Hepatocyte (in vitro differentiated cells): ENCODE measurements at regions not wholly inside any gene's neighbourhood (a gene's known extent, or its start where the extent isn't known, plus 50 kb on each side); places are given as distances from the start of the nearest gene placed in this dataset.

Experiments used
- EZH2 ChIP-seq: fragments of 200-600 bp; sonication (generic); IDR thresholded peaks from 2 replicates; pipeline ENCODE4 v1.6.1; 2016; ENCODE audit warnings: antibody characterized with exemption, mild to moderate bottlenecking, borderline replicate concordance
- TF ChIP-seq, protein P1 (sequence below): fragments of 200-600 bp; sonication (generic); IDR thresholded peaks from 2 replicates; pipeline ENCODE4 v1.5.1; 2016; ENCODE audit warnings: antibody characterized with exemption, mild to moderate bottlenecking; ENCODE audit not compliant: poor library complexity

DNA sequence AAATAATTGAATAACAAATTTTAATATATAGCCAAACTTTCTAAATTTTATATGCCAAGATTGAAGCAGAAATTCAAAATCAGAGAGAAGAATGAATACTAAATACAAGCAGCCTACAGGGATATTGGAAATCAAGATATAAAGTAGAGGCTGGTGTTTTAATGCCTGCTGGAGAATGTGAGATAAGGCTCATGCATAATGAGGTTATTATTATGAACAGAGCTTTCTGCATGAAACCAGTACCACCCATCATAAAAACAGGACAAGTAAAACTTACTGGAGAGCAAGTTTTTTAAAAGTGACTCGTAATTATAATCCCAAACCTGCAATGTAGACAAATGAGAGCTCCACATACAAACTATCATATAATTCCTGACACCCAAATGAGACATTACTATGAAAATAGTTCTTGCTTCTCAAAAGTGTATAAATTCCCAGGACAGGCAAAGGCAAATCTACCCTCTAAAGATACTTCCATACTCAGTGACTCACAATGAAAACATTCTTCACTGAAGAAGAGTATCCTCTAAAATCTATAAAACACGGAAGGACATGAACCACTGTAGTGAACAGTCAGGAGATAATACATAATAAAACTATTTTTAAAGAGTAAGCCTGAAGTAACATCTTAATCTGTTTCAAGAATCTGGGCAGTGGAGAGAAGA is 532.0 kb upstream of the GRAMD2B start:
- TF ChIP-seq, protein P1, sequence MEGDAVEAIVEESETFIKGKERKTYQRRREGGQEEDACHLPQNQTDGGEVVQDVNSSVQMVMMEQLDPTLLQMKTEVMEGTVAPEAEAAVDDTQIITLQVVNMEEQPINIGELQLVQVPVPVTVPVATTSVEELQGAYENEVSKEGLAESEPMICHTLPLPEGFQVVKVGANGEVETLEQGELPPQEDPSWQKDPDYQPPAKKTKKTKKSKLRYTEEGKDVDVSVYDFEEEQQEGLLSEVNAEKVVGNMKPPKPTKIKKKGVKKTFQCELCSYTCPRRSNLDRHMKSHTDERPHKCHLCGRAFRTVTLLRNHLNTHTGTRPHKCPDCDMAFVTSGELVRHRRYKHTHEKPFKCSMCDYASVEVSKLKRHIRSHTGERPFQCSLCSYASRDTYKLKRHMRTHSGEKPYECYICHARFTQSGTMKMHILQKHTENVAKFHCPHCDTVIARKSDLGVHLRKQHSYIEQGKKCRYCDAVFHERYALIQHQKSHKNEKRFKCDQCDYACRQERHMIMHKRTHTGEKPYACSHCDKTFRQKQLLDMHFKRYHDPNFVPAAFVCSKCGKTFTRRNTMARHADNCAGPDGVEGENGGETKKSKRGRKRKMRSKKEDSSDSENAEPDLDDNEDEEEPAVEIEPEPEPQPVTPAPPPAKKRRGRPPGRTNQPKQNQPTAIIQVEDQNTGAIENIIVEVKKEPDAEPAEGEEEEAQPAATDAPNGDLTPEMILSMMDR: no peak
- TF ChIP-seq EZH2: no peak
